Neural cell (in vitro differentiated cells): ENCODE measurements at regions not wholly inside any gene's neighbourhood (a gene's known extent, or its start where the extent isn't known, plus 50 kb on each side); places are given as distances from the start of the nearest gene placed in this dataset.
"Not testable (repeated sequence)": the region's sequence is repeated elsewhere in the genome, so short reads cannot be mapped to it uniquely, and the experiment has no call there.

Experiments used
- H2AFZ ChIP-seq: fragments of 200-600, 300-800 bp; sonication (generic), shearing (Covaris generic); 2 replicates; pipeline ENCODE4 v1.6.0; 2014; ENCODE audit warnings: low read depth, mild to moderate bottlenecking, antibody characterized with exemption, low read length, moderate library complexity
- H3F3A ChIP-seq: fragments of 200-600 bp; shearing (Covaris generic); 2 replicates; pipeline ENCODE4 v1.6.1; 2016; ENCODE audit warnings: mild to moderate bottlenecking, moderate library complexity, mixed read lengths, antibody characterized with exemption, low read length; ENCODE audit not compliant: insufficient read depth, poor library complexity, severe bottlenecking
- H3K27ac ChIP-seq: fragments of 200-600, 300-800 bp; sonication (generic), shearing (Covaris generic); 2 replicates; pipeline ENCODE4 v1.5.1; 2014; ENCODE audit warnings: mild to moderate bottlenecking, low read length, moderate library complexity
- H3K27me3 ChIP-seq: fragments of 300-800, 200-600 bp; sonication (generic), shearing (Covaris generic); 2 replicates; pipeline ENCODE4 v1.6.0; 2014; ENCODE audit warnings: mild to moderate bottlenecking, low read depth, low read length, moderate library complexity; ENCODE audit not compliant: insufficient read depth
- H3K36me3 ChIP-seq: fragments of 300-800, 200-600 bp; sonication (generic), shearing (Covaris generic); 2 replicates; pipeline ENCODE4 v1.5.1; 2014; ENCODE audit warnings: mild to moderate bottlenecking, antibody characterized with exemption, low read length, moderate library complexity; ENCODE audit not compliant: insufficient read depth
- H3K4me2 ChIP-seq: fragments of 300-800, 200-600 bp; sonication (generic), shearing (Covaris generic); 2 replicates; pipeline ENCODE4 v1.6.0; 2014; ENCODE audit warnings: mild to moderate bottlenecking, low read length
- H3K4me3 ChIP-seq: fragments of 300-800, 200-600 bp; sonication (generic), shearing (Covaris generic); 2 replicates; pipeline ENCODE4 v1.5.1; 2014; ENCODE audit warnings: mild to moderate bottlenecking, low read length, moderate library complexity
- H3K79me2 ChIP-seq: fragments of 200-600 bp; shearing (Covaris generic); replicated peaks from 2 replicates; pipeline ENCODE4 v1.6.0; 2014; ENCODE audit warnings: mild to moderate bottlenecking, low read length, moderate library complexity; ENCODE audit not compliant: insufficient read depth
- H3K9ac ChIP-seq: fragments of 300-800, 200-600 bp; sonication (generic), shearing (Covaris generic); 2 replicates; pipeline ENCODE4 v1.6.1; 2016; ENCODE audit warnings: mild to moderate bottlenecking, low read length, mixed read lengths
- H3K9me2 ChIP-seq: fragments of 200-600 bp; shearing (Covaris generic); 2 replicates; pipeline ENCODE4 v1.6.1; 2016; ENCODE audit warnings: mild to moderate bottlenecking, low read length, mixed read lengths; ENCODE audit not compliant: insufficient read depth
- H3K9me3 ChIP-seq: fragments of 200-600, 300-800 bp; sonication (generic), shearing (Covaris generic); 2 replicates; pipeline ENCODE4 v1.6.1; 2016; ENCODE audit warnings: mild to moderate bottlenecking, mixed run types, low read length, moderate library complexity, mixed read lengths
- H4K20me1 ChIP-seq: fragments of 200-600 bp; shearing (Covaris generic); 2 replicates; pipeline ENCODE4 v1.6.1; 2016; ENCODE audit warnings: mild to moderate bottlenecking, mixed run types; ENCODE audit not compliant: insufficient read depth
- EP300 ChIP-seq: fragments of 450-650 bp; conservative IDR thresholded peaks from 2 replicates; pipeline ENCODE4 v1.6.1; 2014; ENCODE audit warnings: antibody characterized with exemption, mild to moderate bottlenecking, moderate library complexity; ENCODE audit not compliant: poor library complexity, severe bottlenecking
- EZH2 ChIP-seq: fragments of 200-600, 300-800 bp; shearing (Covaris generic), sonication (generic); IDR thresholded peaks from 2 replicates; pipeline ENCODE4 v1.6.1; 2014; ENCODE audit warnings: antibody characterized with exemption, low read length, borderline replicate concordance, mild to moderate bottlenecking; ENCODE audit not compliant: insufficient read depth, poor library complexity, severe bottlenecking
- MXI1 ChIP-seq: fragments of 450-650 bp; conservative IDR thresholded peaks from 2 replicates; pipeline ENCODE4 v1.6.1; 2014; ENCODE audit warnings: antibody characterized with exemption, mild to moderate bottlenecking; ENCODE audit not compliant: poor library complexity, severe bottlenecking
- POLR2AphosphoS5 ChIP-seq: IDR thresholded peaks from 2 replicates; pipeline ENCODE4 v1.6.1; 2012
- RAD21 ChIP-seq: fragments of 450-650 bp; conservative IDR thresholded peaks from 2 replicates; pipeline ENCODE4 v1.6.1; 2014; ENCODE audit warnings: antibody characterized with exemption, mild to moderate bottlenecking, moderate library complexity
- SMC3 ChIP-seq: fragments of 450-650 bp; conservative IDR thresholded peaks from 2 replicates; pipeline ENCODE4 v1.6.1; 2014; ENCODE audit warnings: antibody characterized with exemption, mild to moderate bottlenecking, moderate library complexity; ENCODE audit not compliant: poor library complexity
- TAF1 ChIP-seq: IDR thresholded peaks from 2 replicates; pipeline ENCODE4 v1.6.1; 2012; ENCODE audit warnings: low read depth
- TF ChIP-seq, protein P1 (sequence below): fragments of 450-650 bp; IDR thresholded peaks from 2 replicates; pipeline ENCODE4 v1.5.1; 2014; ENCODE audit warnings: antibody characterized with exemption, mild to moderate bottlenecking, moderate library complexity; ENCODE audit not compliant: poor library complexity, severe bottlenecking
- TF ChIP-seq, protein P2 (sequence below): IDR thresholded peaks from 2 replicates; pipeline ENCODE4 v1.6.1; 2012; ENCODE audit warnings: borderline replicate concordance

DNA sequence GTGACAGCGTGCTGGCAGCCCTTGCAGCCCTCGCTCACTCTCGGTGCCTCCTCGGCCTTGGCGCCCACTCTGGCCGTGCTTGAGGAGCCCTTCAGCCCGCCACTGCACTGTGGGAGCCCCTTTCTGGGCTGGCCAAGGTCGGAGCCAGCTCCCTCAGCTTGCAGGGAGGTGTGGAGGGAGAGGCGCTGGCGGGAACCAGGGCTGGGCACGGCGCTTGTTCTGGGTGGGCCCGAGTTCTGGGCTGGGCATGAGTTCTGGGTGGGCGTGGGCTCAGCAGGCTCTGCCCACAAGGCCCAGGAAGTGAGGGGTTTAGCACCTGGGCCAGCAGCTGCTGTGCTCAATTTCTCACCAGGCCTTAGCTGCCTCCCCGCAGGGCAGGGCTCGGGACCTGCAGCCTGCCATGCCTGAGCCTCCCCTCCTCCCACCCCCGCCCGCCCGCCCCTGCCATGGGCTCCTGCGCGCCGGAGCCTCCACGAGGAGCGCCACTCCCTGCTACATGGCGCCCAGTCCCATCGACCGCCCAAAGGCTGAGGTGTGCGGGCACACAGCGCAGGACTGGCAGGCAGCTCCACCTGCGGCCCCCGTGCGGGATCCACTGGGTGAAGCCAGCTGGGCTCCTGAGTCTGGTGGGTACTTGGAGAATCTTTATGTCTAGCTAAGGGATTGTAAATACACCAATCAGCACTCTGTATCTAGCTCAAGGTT, 169.7 kb downstream of the DEPDC1B start:
- H3K9me2 ChIP-seq = not testable (repeated sequence)

DNA sequence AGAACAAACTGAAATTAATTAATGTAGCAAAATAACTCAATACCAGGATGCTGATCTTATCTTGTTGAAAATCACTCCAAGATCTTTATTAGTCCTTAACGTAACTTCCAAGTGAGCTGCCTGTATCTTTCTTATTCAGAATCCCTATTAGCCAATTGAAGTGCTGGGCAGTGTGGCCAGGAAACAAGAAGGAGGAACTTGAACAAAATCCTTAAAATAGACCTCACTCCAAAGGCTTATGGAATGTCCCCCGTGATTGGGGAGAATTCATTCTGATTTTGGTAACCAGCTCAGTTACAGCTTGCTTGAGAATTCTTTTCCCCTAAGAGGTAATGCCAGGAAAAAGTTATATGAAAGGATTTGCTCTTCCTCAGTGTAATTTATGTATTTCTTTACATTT, 171.0 kb downstream of the DEPDC1B start:
- Histone ChIP-seq H3K9ac (no peak overlapping the region), H3K9me2 (no peaks in the 10 kb centered on the region), H3K4me3 (no peak overlapping the region), H3K4me2 (no peak overlapping the region), H4K20me1 (no peaks in the 10 kb centered on the region), H3F3A (no peaks in the 10 kb centered on the region), H3K27me3 (no peaks in the 10 kb centered on the region), H3K27ac (no peak overlapping the region), H3K36me3 (no peaks in the 10 kb centered on the region), H3K9me3 (no peaks in the 10 kb centered on the region), H2AFZ (no peak overlapping the region), H3K79me2 (no peaks in the 10 kb centered on the region)
- TF ChIP-seq MXI1 (no peak), EP300 (no peak), RAD21 (no peak), SMC3 (no peak), POLR2AphosphoS5 (no peak)

More for the DNA sequence above, 169.7 kb downstream of the DEPDC1B start:
- not testable (repeated sequence) for H3K4me2 ChIP-seq, H3K79me2 ChIP-seq, H3K27ac ChIP-seq, H3K9me3 ChIP-seq, H3K9ac ChIP-seq, H3K36me3 ChIP-seq, H4K20me1 ChIP-seq, H2AFZ ChIP-seq, H3K4me3 ChIP-seq, H3F3A ChIP-seq, H3K27me3 ChIP-seq

DNA sequence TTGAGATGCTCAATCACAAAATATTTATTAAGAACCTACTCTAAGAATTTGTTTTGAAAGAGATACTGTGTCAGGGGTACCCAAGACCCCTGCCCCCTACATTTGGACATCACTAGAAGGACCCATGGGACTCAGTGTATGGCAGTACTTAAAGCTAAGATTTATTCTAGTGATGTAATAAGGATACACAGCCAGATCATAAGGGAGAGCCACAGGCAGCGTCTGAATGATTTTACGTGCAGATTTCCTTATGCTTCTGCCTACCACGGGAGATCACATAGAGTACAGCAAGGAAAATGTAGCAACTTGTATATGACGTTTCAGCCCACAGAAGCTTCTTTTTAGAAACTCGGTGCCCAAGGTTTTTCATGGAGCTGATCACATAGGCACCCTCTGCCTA, 172.9 kb downstream of the DEPDC1B start:
- H3K4me2 ChIP-seq = no peak overlapping the region
- no peaks in the 10 kb centered on the region for H3K36me3 ChIP-seq
- H3K27ac ChIP-seq = no peak overlapping the region

More for the DNA sequence above, 172.9 kb downstream of the DEPDC1B start:
- Histone ChIP-seq H2AFZ (no peak overlapping the region), H3K27me3 (no peaks in the 10 kb centered on the region), H4K20me1 (no peaks in the 10 kb centered on the region), H3K79me2 (no peaks in the 10 kb centered on the region), H3K9ac (no peak overlapping the region), H3K9me2 (no peaks in the 10 kb centered on the region), H3F3A (no peaks in the 10 kb centered on the region), H3K9me3 (no peaks in the 10 kb centered on the region), H3K4me3 (no peak overlapping the region)
- TF ChIP-seq SMC3 = no peak
- TF ChIP-seq POLR2AphosphoS5 = no peak
- TF ChIP-seq EZH2 = no peak
- no peak for TF ChIP-seq RAD21
- TF ChIP-seq EP300 = no peak
- TF ChIP-seq, protein P1, sequence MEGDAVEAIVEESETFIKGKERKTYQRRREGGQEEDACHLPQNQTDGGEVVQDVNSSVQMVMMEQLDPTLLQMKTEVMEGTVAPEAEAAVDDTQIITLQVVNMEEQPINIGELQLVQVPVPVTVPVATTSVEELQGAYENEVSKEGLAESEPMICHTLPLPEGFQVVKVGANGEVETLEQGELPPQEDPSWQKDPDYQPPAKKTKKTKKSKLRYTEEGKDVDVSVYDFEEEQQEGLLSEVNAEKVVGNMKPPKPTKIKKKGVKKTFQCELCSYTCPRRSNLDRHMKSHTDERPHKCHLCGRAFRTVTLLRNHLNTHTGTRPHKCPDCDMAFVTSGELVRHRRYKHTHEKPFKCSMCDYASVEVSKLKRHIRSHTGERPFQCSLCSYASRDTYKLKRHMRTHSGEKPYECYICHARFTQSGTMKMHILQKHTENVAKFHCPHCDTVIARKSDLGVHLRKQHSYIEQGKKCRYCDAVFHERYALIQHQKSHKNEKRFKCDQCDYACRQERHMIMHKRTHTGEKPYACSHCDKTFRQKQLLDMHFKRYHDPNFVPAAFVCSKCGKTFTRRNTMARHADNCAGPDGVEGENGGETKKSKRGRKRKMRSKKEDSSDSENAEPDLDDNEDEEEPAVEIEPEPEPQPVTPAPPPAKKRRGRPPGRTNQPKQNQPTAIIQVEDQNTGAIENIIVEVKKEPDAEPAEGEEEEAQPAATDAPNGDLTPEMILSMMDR = no peak
- TF ChIP-seq MXI1 = no peak
- TF ChIP-seq TAF1 = no peak
- TF ChIP-seq, protein P2, sequence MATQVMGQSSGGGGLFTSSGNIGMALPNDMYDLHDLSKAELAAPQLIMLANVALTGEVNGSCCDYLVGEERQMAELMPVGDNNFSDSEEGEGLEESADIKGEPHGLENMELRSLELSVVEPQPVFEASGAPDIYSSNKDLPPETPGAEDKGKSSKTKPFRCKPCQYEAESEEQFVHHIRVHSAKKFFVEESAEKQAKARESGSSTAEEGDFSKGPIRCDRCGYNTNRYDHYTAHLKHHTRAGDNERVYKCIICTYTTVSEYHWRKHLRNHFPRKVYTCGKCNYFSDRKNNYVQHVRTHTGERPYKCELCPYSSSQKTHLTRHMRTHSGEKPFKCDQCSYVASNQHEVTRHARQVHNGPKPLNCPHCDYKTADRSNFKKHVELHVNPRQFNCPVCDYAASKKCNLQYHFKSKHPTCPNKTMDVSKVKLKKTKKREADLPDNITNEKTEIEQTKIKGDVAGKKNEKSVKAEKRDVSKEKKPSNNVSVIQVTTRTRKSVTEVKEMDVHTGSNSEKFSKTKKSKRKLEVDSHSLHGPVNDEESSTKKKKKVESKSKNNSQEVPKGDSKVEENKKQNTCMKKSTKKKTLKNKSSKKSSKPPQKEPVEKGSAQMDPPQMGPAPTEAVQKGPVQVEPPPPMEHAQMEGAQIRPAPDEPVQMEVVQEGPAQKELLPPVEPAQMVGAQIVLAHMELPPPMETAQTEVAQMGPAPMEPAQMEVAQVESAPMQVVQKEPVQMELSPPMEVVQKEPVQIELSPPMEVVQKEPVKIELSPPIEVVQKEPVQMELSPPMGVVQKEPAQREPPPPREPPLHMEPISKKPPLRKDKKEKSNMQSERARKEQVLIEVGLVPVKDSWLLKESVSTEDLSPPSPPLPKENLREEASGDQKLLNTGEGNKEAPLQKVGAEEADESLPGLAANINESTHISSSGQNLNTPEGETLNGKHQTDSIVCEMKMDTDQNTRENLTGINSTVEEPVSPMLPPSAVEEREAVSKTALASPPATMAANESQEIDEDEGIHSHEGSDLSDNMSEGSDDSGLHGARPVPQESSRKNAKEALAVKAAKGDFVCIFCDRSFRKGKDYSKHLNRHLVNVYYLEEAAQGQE = no peak
